ENCODE measurements at regions not wholly inside any gene's neighbourhood (a gene's known extent, or its start where the extent isn't known, plus 50 kb on each side); places are given as distances from the start of the nearest gene placed in this dataset.

DNA sequence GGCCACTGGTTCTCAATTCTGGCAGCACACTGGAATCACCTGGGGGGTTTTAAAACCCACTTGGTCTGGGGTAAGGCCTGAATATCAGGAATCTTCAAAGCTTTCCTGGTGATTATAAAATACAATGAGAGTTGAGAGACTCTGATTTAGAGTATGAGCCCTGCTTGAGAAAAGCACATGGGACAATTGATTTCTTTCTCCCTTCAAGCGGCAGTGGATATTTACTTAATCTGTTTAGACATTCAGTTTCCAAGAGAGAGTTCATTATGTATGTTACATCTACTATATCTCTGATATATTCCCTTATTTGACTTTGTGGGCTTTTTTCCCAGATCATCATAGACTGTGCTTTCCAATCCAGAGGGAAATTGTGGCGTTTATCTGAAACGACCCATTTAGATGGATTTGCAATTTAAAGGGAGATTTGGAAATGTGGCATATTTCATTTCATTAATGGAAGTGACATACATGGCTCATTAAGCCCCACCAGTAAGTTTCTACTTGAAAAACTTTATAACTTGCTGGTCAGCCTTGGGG lies 171.2 kb upstream of the PFN2 start:
- TF ChIP-seq, protein P1, sequence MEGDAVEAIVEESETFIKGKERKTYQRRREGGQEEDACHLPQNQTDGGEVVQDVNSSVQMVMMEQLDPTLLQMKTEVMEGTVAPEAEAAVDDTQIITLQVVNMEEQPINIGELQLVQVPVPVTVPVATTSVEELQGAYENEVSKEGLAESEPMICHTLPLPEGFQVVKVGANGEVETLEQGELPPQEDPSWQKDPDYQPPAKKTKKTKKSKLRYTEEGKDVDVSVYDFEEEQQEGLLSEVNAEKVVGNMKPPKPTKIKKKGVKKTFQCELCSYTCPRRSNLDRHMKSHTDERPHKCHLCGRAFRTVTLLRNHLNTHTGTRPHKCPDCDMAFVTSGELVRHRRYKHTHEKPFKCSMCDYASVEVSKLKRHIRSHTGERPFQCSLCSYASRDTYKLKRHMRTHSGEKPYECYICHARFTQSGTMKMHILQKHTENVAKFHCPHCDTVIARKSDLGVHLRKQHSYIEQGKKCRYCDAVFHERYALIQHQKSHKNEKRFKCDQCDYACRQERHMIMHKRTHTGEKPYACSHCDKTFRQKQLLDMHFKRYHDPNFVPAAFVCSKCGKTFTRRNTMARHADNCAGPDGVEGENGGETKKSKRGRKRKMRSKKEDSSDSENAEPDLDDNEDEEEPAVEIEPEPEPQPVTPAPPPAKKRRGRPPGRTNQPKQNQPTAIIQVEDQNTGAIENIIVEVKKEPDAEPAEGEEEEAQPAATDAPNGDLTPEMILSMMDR (IDR thresholded peaks at IDR 0.05; ENCODE audit: low read length, missing control alignments): no peak
- no peak overlapping the region for H3K4me3 ChIP-seq (replicated peaks; ENCODE audit: low read depth, low read length)
- no peak for DNase-seq (ENCODE audit: low read depth)

DNA sequence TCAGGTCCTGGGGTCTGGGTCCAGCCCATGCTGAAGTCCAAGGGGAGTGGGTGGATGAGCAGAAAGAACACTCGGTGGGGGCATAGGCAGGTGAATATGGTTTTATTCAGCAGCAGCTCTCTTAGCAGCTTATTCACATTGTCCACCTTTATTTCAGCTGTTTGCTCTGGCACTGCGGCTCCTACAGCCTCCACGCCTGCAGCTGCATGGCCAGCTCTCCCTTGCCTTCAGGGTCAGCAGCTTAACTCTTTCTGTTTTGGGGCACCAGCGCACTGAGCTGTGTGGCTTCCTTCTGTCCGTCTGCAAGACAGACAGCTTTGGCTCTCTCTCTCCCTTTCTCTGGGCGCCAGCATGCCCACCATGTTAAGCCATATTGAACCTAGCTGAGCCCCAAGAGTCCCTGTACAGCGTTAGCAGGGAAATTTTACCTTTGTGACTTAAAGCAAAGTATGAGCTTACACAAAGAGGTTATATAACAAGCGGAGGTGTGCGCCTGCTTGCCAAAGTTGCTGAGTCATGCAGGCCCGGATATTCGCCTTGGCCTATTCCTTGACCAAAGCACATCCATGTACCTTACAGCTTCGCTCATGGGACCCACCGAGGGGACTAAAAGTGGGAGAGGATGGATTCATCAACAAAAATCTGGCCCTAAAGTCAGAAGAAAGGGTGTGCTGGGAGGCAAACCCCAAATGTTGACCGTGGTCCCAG lies 170.1 kb upstream of the PFN2 start:
- H3K4me3 ChIP-seq (replicated peaks; ENCODE audit: low read depth, low read length): no peak overlapping the region
- DNase-seq (ENCODE audit: low read depth): no peak
- TF ChIP-seq, protein P1 (IDR thresholded peaks at IDR 0.05; ENCODE audit: low read length, missing control alignments): no peak

DNA sequence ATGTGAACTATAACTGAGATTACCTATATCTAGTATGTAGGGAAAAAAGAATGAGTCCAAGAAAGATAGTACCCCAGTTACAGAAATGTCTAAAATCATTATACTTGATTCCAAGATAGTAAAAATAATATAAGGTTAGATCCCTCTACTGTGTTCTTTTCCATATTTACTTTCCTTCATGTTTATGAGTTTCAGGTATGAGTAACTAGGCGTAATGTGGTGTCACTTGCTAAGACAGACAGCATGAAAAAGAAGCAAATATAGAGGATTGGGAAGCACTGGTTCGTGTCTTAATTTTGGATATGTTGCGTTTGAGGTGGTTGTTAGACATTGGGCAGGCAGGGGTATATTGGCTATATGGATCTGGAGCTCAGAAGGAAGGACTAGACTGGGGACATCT lies 168.1 kb upstream of the PFN2 start:
- no peak overlapping the region for H3K4me3 ChIP-seq (replicated peaks; ENCODE audit: low read depth, low read length)
- TF ChIP-seq, protein P1 (IDR thresholded peaks at IDR 0.05; ENCODE audit: low read length, missing control alignments): no peak
- no peak for DNase-seq (ENCODE audit: low read depth)

DNA sequence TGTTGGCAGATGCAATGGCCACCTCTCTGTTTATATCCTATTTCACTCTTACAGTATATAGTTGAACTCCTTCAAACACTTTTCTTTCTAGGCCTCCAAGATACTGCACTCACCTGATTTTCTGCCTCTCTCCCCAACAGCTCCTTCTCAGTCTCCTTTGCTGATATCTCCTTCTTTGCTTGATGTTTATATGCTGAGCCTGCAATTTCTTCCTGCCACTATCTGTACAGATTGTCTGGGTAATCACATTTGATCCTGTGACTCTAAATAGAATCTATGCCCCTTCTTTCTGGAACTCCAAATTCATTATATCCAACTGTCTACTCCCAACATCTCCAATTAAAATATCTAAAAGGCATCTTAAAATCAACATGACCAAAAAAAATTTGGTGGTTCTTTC lies 165.5 kb upstream of the PFN2 start:
- TF ChIP-seq, protein P1 (IDR thresholded peaks at IDR 0.05; ENCODE audit: low read length, missing control alignments): no peak
- H3K4me3 ChIP-seq (replicated peaks; ENCODE audit: low read depth, low read length): no peak overlapping the region
- no peak for DNase-seq (ENCODE audit: low read depth)

DNA sequence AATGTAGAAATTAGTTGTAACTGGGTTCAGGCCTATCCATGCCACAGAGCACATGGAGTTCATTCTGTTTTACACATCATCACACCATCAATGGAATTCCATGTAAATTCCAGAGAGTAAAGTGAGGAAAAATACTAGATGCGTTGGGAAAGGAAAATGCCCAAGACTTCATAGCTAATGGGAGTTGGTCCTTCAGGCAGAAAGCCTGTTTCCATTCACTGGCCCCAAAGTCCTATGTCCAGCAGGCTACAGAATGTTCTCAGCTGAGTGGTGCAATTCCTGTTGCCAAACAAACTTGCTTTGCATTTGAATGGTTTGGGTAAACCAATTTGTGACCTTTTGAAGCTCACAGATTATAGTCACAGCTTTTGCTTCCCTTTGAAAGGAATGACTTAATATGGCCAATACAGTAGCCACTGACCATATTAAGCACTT lies 164.6 kb upstream of the PFN2 start:
- TF ChIP-seq, protein P1 (IDR thresholded peaks at IDR 0.05; ENCODE audit: low read length, missing control alignments): no peak
- H3K4me3 ChIP-seq (replicated peaks; ENCODE audit: low read depth, low read length): no peak overlapping the region
- peak; percentile 26 for DNase-seq (ENCODE audit: low read depth)

DNA sequence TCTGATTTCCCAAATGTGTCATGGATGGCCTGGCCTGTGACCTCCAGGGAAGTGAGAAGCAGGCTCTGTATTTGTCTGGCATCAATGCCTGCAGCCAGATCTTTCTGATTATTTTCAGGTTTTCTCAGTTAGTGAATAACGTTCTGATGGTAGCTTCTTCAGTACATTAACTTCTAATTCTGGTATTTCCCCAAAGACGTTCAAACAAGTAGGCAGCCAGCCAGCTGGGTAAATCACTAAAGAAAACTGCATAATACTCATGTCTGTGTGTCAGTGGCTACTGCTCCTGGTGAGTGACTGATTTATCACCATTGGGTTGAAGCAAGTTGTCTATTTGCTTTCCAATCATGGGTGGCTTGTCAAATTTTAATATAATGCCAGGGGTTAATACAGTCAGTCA lies 162.6 kb upstream of the PFN2 start:
- DNase-seq (ENCODE audit: low read depth): no peak

More for the DNA sequence above, 162.6 kb upstream of the PFN2 start:
- TF ChIP-seq, protein P1 (IDR thresholded peaks at IDR 0.05; ENCODE audit: low read length, missing control alignments): no peak
- H3K4me3 ChIP-seq (replicated peaks; ENCODE audit: low read depth, low read length): no peak overlapping the region

Data from fibroblast of pulmonary artery (primary cell).